Activated CD8-positive, alpha-beta memory T cell treated with anti-CD3 and anti-CD28 coated beads for 1 hour (primary cell): ENCODE measurements at regions not wholly inside any gene's neighbourhood (a gene's known extent, or its start where the extent isn't known, plus 50 kb on each side); places are given as distances from the start of the nearest gene placed in this dataset.
"Not testable (repeated sequence)": the region's sequence is repeated elsewhere in the genome, so short reads cannot be mapped to it uniquely, and the experiment has no call there.

Experiments used
- DNase-seq, 2 donors: peaks; one replicate each; pipeline ENCODE4 v3.0.0-alpha.2; 2020; ENCODE audit warnings: low read depth in 1 of 2; ENCODE audit errors: extremely low read depth in 1 of 2

GRCh38 chr9:105021917-105022316, 94.0 kb upstream of the ABCA1 start:
- no peak for DNase-seq

- not testable (repeated sequence) for DNase-seq
These were observed 94.6 kb upstream of the ABCA1 start for GRCh38 chr9:105022545-105022944.

DNA sequence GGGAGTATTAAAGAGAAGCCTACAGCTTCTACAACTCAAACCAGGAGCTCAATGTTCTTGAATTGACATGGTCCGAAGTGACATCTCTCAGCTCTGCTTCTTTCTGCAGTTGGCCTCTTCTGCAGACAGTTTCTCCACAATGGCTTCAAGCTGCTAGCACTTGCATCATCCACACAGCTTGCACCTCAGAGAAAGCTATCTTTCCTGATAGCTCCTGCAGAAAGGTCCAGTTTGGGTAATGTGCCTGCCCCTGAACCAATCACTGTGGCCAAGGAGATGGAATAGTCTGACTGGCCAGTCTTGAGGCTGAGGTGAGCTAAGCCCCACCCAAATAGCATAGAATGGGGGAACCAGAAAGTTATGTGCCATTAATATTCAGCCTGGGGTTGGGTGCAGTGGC, 95.8 kb upstream of the ABCA1 start:
- no peak for DNase-seq

DNA sequence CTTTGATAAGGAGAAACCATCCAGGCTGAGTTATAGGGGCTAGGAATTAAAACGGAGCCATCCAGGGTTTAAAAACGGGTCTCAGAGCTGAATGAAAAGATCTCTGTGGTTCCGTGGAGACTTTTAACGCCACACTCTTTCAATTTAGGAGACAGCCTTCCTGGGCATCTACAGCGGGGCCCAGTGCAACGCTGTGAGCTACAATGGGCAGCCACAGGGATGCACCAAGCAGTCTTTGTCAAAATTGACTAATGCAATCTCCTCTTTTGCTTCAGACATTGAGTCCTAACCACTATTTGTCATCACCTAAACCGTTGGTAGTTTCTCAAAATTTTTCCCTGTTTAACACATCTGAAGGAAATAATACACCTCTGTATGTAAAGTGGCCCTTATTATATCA, 96.6 kb upstream of the ABCA1 start:
- no peak for DNase-seq

- no peak for DNase-seq
These were observed 98.5 kb upstream of the ABCA1 start for GRCh38 chr9:105026451-105026850.

GRCh38 chr9:105027084-105027483, 99.1 kb upstream of the ABCA1 start:
- no peak for DNase-seq

DNA sequence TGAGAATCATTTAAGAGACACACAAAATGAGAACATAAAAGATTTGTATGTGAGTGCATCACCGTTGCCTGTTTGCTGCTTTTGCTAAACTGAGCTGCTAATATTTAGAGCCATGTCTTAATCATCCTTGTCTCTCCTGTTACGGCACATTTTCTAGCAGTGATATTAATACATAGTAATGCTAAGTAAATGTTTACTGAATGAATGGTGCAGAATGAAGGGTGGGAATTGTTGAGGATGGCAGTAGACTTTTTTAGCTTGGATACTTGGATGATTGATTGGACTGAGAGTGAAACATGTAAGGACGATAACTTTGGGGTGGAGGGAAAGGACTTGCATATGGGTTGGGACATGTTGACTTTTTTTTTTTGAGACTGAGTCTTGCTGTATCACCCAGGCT, 102.3 kb upstream of the ABCA1 start:
- no peak for DNase-seq

DNA sequence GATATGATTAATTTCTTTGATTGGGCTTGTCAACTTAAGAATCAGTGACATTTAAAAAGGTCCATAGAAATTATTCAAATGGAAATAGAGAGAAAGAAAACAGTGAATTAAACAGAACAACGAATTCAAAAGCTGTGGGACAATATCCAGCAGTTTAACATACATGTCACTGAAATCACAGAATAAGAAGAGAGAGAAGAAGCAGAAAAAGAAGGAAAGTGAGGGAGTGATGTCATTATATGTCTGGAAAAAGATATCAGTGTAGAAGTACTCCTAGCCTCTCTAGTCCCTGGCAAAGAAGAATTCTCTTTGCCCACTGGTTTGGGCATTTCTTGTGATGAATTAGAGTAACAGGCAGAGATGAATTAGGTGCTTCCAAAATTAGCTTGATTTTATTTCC, 109.2 kb upstream of the ABCA1 start:
- DNase-seq: no peak

DNA sequence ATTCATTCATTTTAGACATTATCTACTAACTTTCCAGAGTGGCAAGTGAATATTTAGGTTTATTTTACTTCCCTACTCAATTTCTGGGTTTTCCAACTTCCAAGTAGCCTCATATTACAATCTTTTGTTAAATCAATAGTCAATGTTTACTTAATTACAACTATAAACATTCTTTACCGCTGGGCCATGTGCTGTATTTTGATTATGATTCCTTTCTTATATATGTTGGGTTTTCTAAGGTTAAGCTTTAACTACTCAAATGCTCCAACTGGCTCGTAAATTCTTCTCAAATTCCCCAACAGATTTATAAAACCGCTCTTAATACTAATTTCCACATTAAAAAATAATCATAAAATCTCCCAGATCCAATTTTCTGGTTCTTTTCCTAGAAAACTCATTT, 110.1 kb upstream of the ABCA1 start:
- DNase-seq: no peak

GRCh38 chr9:105039175-105039799, 111.3 kb upstream of the ABCA1 start:
- DNase-seq: no peak

DNA sequence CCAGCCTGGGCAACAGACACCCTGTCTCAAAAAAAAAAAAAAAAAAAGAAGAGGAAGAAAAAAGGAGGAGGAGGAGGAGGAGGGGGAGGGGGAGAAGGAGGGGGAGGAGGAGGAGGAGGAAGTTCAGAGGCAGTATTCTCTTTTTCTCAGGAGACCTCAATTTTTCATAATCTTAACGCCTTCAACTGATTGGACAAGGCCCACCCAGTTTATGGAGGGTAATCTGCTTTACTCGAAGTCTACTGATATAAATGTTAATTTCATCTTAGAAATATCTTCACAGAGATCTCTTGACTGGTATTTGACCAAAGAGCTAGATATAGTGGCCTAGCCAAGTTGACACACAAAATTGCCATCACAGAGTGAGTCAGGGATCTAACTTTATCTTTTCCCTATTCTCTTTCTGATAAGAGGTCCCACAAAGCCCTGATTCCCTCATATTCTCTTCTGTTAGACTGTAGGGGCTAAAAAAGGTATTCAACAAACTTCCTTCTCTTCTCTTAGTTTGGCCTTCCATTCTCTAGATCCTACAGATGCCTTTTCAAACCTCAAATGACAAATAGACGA, 115.5 kb upstream of the ABCA1 start:
- DNase-seq: no peak

GRCh38 chr9:105044518-105044917, 116.6 kb upstream of the ABCA1 start:
- DNase-seq: no peak

DNA sequence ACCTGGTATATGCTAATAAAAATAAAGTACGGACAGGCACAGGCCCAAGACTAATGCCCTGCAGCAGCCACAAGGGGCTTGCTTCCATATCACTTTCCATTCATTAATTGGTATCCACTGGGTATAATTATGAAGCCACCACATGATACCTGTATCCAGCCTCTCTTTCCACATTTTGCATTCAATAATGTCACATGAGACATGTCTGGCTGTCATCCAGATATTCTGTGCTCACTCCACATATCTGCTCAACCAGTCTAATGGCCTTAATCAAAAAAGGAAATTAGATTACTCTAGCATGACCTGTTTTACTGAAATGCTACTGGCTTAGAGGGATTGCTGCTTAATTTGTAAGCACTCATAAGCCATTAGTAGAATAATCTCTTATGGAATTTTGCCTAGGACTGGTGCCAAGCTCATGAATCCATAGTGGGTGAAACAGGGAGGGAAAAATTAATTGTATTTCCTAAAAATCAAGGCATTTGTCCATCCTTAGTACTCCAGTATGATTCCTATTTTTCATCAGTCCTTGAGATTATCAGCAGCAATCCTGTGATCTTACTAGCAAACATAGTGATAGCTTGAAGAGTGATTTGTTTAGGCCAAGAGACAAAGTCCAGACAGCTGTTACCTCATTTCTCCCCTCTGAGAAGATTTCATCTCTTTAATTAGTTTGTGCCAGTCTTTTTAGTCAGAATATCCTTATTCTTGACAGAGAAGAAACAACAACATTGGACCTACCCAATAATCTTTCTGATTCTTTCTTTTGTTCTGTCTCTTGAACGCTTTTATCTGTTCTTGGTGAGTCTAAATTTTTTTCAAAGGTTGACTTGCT, 119.2 kb upstream of the ABCA1 start:
- DNase-seq: no peak

DNA sequence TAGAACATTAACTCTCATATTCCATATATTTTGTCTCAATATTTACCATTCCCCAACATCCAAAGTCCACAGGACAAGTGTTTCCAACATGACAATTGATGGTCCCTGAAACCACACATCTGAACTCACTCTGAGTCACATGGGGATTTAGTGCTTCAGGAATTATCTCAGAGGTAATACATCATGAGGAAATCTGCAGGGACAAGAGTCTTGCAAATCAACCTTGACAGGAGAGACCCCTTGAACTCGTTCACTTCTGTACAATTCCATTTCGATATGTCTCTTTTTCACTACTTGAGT, 119.7 kb upstream of the ABCA1 start:
- DNase-seq: no peak

GRCh38 chr9:105048331-105048730, 120.4 kb upstream of the ABCA1 start:
- no peak for DNase-seq

- no peak for DNase-seq
These were observed 122.3 kb upstream of the ABCA1 start for GRCh38 chr9:105050296-105050695.

DNA sequence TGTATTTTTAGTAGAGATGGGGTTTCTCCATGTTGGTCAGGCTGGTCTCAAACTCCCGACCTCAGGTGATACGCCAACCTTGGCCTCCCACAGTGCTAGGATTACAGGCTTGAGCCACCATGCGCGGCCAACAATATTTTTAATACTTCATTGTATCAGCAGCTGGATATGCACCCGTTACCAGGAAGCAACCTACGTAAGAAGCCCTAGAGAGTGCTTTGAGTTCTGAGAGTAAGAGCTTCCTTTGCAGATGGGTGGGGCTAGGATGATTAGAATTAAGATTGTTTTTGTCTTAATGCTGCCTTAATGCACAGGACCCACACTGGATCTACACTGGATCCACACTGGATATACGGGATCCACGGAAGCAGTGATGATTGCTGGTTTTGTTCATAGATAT, 123.9 kb upstream of the ABCA1 start:
- DNase-seq: no peak

DNA sequence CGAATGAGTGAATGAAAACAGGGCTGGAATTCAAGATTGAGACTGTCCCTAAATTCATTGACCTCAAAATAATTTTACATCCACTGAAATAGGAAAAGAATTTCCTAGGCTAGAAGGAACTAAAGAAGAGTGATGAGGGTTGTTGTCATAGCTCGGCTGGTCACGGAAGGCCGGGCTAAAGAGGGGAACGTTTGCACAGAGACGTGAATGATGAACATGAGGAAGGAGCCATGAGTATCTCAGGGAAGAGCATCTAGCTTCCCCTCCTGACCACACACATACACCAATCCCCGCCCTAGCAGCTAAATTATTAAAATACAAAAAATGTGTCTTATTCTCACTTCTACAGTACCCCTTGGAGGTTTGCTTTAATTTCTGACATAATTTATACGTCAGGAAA, 124.4 kb upstream of the ABCA1 start:
- no peak for DNase-seq

- DNase-seq: no peak
These were observed 125.3 kb upstream of the ABCA1 start for GRCh38 chr9:105053209-105053652.

GRCh38 chr9:105054491-105054890, 126.5 kb upstream of the ABCA1 start:
- no peak for DNase-seq

GRCh38 chr9:105055917-105056316, 128.0 kb upstream of the ABCA1 start:
- no peak for DNase-seq

GRCh38 chr9:105057551-105057950, 129.6 kb upstream of the ABCA1 start:
- no peak for DNase-seq
